Mesendoderm (in vitro differentiated cells): ENCODE measurements at regions not wholly inside any gene's neighbourhood (a gene's known extent, or its start where the extent isn't known, plus 50 kb on each side); places are given as distances from the start of the nearest gene placed in this dataset.
"Not testable (repeated sequence)": the region's sequence is repeated elsewhere in the genome, so short reads cannot be mapped to it uniquely, and the experiment has no call there.

Experiments used
- DNase-seq: peaks from one replicate; pipeline ENCODE4 v3.0.0; 2013
- H2AK5ac ChIP-seq: 2 replicates; pipeline ENCODE4 v1.6.1; 2013; ENCODE audit warnings: low read length, inconsistent platforms
- H2BK120ac ChIP-seq: 2 replicates; pipeline ENCODE4 v1.6.1; 2013; ENCODE audit warnings: low read depth, mild to moderate bottlenecking, low read length, moderate library complexity, mixed read lengths
- H2BK15ac ChIP-seq: replicated peaks from 2 replicates; pipeline ENCODE4 v1.6.1; 2013; ENCODE audit warnings: low read depth, mild to moderate bottlenecking, moderate library complexity
- H2BK5ac ChIP-seq: 2 replicates; pipeline ENCODE4 v1.6.1; 2013; ENCODE audit warnings: low read length, inconsistent platforms
- H3K18ac ChIP-seq: 2 replicates; pipeline ENCODE4 v1.6.1; 2013; ENCODE audit warnings: mild to moderate bottlenecking, low read length, mixed read lengths
- H3K23ac ChIP-seq: one replicate; pipeline ENCODE4 v1.6.1; 2013; ENCODE audit warnings: low read length
- H3K27ac ChIP-seq: 2 replicates; pipeline ENCODE4 v1.5.1; 2013; ENCODE audit warnings: low read depth, mild to moderate bottlenecking, inconsistent platforms, low read length, moderate library complexity
- H3K27me3 ChIP-seq: 2 replicates; pipeline ENCODE4 v1.6.1; 2013; ENCODE audit warnings: low read length, control low read depth, mild to moderate bottlenecking, inconsistent platforms; ENCODE audit not compliant: insufficient read depth, poor library complexity
- H3K36me3 ChIP-seq: 2 replicates; pipeline ENCODE4 v1.6.1; 2013; ENCODE audit warnings: low read length, inconsistent platforms; ENCODE audit not compliant: control insufficient read depth, insufficient read depth
- H3K4ac ChIP-seq: one replicate; pipeline ENCODE4 v1.6.1; 2013; ENCODE audit warnings: low read depth, mild to moderate bottlenecking, low read length, moderate library complexity
- H3K4me1 ChIP-seq: 2 replicates; pipeline ENCODE4 v1.6.1; 2013; ENCODE audit warnings: low read depth, low read length, inconsistent platforms; ENCODE audit not compliant: control insufficient read depth
- H3K4me2 ChIP-seq: 2 replicates; pipeline ENCODE4 v1.6.1; 2013; ENCODE audit warnings: low read length
- H3K4me3 ChIP-seq: 2 replicates; pipeline ENCODE4 v1.5.1; 2013; ENCODE audit warnings: mild to moderate bottlenecking, low read length
- H3K56ac ChIP-seq: one replicate; pipeline ENCODE4 v1.6.1; 2013; ENCODE audit warnings: low read length
- H3K79me1 ChIP-seq: 2 replicates; pipeline ENCODE4 v1.6.1; 2013; ENCODE audit warnings: low read length, inconsistent platforms
- H3K79me2 ChIP-seq: 2 replicates; pipeline ENCODE4 v1.6.1; 2013; ENCODE audit warnings: mild to moderate bottlenecking, low read length; ENCODE audit not compliant: control insufficient read depth, insufficient read depth
- H3K9ac ChIP-seq: 2 replicates; pipeline ENCODE4 v1.6.1; 2013; ENCODE audit warnings: low read length, inconsistent platforms
- H4K5ac ChIP-seq: one replicate; pipeline ENCODE4 v1.6.1; 2013; ENCODE audit warnings: low read length
- H4K8ac ChIP-seq: one replicate; pipeline ENCODE4 v1.6.1; 2013; ENCODE audit warnings: low read depth, mild to moderate bottlenecking, control low read depth, low read length, moderate library complexity
- WGBS: extraction: QIAGEN DNeasy Blood & Tissue Kit; methylation state at CpG from one replicate; pipeline ENCODE4 v1.1.7; 2013; ENCODE audit warnings: low lambda C conversion rate, missing lambda C conversion rate; ENCODE audit not compliant: insufficient coverage; ENCODE audit errors: extremely low coverage; 5-methylcytosine and 5-hydroxymethylcytosine counted together

DNA sequence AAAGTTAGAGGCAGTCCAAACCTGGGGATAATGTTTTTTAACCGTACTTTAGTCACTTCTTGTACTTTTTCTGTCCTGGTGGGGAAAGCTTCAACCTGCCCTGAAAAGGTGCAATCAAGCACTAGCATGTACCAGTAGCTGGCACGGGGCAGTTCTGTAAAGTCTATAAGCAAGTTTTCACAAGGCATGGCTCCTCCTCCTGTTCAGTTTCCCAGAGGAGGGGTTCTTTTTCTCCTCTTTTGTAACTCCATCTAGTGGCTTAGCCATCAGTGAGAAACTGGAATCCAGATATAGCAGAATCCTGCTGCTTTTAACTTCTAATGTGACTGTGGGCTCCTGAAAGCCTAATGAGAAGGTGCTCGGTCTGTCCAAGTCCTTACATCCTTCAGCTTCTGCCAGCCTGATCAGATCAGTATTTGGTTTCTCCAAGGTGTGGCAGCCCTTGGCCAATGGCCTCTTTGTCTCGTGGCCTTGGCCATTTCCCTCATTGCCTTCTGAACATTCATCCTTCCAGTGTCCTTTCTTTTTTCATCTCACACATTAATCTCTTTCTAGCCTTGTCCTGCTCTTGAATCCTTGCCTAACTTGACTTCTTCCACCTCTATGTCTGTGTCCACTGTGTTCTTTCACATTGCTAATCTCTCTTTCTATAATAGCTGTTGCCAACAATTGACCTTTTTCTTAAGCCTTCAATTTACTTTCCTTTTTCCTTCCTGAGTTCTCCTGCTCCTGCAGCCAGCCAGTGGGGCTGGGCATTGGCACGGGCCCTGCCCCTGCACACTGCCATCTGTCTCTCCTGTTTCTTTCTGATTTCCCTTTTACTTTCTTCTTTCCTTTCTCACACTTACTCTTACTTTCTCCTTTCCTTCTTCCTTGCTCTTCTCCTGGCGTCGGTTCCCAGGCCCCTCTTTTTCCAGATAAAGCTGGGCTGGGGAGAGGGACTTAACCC lies 222.0 kb upstream of the SYNCRIP start:
- H3K4me3 ChIP-seq: no peak overlapping the region
- H3K79me2 ChIP-seq: no peaks in the 10 kb centered on the region
- H2BK120ac ChIP-seq: no peak overlapping the region
- no peak overlapping the region for H2BK5ac ChIP-seq
- H3K27me3 ChIP-seq: no peaks in the 10 kb centered on the region
- no peak overlapping the region for H2BK15ac ChIP-seq
- H3K18ac ChIP-seq: no peak overlapping the region
- no CpG with 5 or more reads among the region's 7 CpGs for WGBS
- H4K8ac ChIP-seq: no peak overlapping the region
- peak; percentile 8 for DNase-seq
- peak overlapping the region; percentile 42 for H3K56ac ChIP-seq
- H4K5ac ChIP-seq: no peak overlapping the region
- H3K4me2 ChIP-seq: no peak overlapping the region
- H3K23ac ChIP-seq: no peak overlapping the region
- H3K79me1 ChIP-seq: no peaks in the 10 kb centered on the region
- H3K27ac ChIP-seq: no peak overlapping the region
- H3K4me1 ChIP-seq: peaks cover 2% of the 10 kb centered on the region
- H3K4ac ChIP-seq: no peak overlapping the region
- no peak overlapping the region for H2AK5ac ChIP-seq
- H3K36me3 ChIP-seq: no peaks in the 10 kb centered on the region
- no peak overlapping the region for H3K9ac ChIP-seq

DNA sequence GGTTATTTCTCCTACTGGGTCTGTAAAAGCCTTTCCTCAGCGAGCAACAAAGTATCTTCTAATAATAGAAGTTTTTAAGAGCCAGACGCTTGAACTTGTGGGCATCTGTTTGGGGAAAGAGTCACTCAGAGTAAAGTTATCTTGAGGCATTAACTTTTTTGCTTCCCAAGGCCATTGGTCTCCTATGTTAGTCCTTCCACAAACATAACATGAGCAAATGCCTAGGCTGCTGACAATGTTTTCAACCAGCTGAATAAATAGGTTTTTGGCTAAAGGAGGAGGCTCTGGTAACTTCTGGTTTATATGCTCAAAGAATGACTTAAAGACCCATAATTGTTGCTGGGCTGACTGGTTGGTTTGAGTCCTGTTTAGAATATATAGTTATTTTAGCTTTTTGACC lies 213.5 kb upstream of the SYNCRIP start:
- H4K5ac ChIP-seq: no peak overlapping the region
- H3K9ac ChIP-seq: no peak overlapping the region
- no peak overlapping the region for H3K18ac ChIP-seq
- no CpG with 5 or more reads among the region's 2 CpGs for WGBS
- H3K56ac ChIP-seq: no peak overlapping the region
- H2BK15ac ChIP-seq: no peak overlapping the region
- no peaks in the 10 kb centered on the region for H3K79me1 ChIP-seq
- H3K79me2 ChIP-seq: no peaks in the 10 kb centered on the region
- H3K4me3 ChIP-seq: no peak overlapping the region
- H3K36me3 ChIP-seq: no peaks in the 10 kb centered on the region
- H3K27me3 ChIP-seq: no peaks in the 10 kb centered on the region
- H4K8ac ChIP-seq: no peak overlapping the region
- no peak overlapping the region for H2BK120ac ChIP-seq
- no peak overlapping the region for H3K4me2 ChIP-seq
- no peaks in the 10 kb centered on the region for H3K4me1 ChIP-seq
- H2AK5ac ChIP-seq: no peak overlapping the region
- no peak overlapping the region for H3K27ac ChIP-seq
- H3K4ac ChIP-seq: no peak overlapping the region
- H2BK5ac ChIP-seq: no peak overlapping the region
- H3K23ac ChIP-seq: no peak overlapping the region
- DNase-seq: no peak

DNA sequence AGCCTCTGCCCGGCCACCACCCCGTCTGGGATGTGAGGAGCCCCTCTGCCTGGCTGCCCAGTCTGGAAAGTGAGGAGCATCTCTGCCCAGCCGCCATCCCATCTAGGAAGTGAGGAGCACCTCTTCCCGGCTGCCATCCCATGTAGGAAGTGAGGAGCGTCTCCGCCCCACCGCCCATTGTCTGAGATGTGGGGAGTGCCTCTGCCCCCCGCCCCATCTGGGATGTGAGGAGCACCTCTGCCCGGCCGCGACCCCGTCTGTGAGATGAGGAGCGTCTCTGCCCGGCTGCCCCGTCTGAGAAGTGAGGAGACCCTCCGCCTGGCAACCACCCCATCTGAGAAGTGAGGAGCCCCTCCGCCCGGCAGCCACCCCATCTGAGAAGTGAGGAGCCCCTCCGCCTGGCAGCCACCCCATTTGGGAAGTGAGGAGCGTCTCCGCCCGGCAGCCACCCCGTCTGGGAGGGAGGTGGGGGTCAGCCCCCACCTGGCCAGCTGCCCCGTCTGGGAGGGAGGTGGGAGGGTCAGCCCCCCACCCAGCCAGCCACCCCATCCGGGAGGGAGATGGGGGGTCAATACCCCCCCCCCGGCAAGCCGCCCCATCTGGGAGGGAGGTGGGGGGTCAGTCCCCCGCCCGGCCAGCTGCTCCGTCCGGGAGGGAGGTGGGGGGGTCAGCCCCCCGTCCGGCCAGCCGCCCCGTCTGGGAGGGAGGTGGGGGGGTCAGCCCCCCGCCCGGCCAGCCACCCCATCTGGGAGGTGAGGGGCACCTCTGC lies 195.8 kb upstream of the SYNCRIP start:
- H3K79me2 ChIP-seq, H4K5ac ChIP-seq, H3K56ac ChIP-seq, H4K8ac ChIP-seq, H3K18ac ChIP-seq, H3K4me3 ChIP-seq, H3K4ac ChIP-seq, H3K4me2 ChIP-seq, H3K9ac ChIP-seq, H3K27ac ChIP-seq, H2AK5ac ChIP-seq, H2BK15ac ChIP-seq, H3K27me3 ChIP-seq, H3K23ac ChIP-seq, H2BK120ac ChIP-seq, H3K79me1 ChIP-seq, H2BK5ac ChIP-seq, DNase-seq, H3K36me3 ChIP-seq, H3K4me1 ChIP-seq: not testable (repeated sequence)
- whole genome bisulfite sequencing: no CpG with 5 or more reads among the region's 37 CpGs

- H3K27ac ChIP-seq: no peak overlapping the region
- H2AK5ac ChIP-seq: no peak overlapping the region
- H4K5ac ChIP-seq: no peak overlapping the region
- no peak overlapping the region for H3K4ac ChIP-seq
- no peaks in the 10 kb centered on the region for H3K4me1 ChIP-seq
- no peak overlapping the region for H2BK5ac ChIP-seq
- no peak overlapping the region for H3K18ac ChIP-seq
- no peak overlapping the region for H3K56ac ChIP-seq
- DNase-seq: no peak
- no peak overlapping the region for H2BK120ac ChIP-seq
- H3K4me3 ChIP-seq: no peak overlapping the region
- H4K8ac ChIP-seq: no peak overlapping the region
- no peak overlapping the region for H2BK15ac ChIP-seq
- H3K4me2 ChIP-seq: no peak overlapping the region
- no peaks in the 10 kb centered on the region for H3K36me3 ChIP-seq
- no peaks in the 10 kb centered on the region for H3K79me1 ChIP-seq
- no peaks in the 10 kb centered on the region for H3K27me3 ChIP-seq
- no peaks in the 10 kb centered on the region for H3K79me2 ChIP-seq
- no peak overlapping the region for H3K9ac ChIP-seq
- H3K23ac ChIP-seq: no peak overlapping the region
These were observed 186.3 kb upstream of the SYNCRIP start for GRCh38 chr6:85828973-85829372.

- Histone ChIP-seq H3K18ac (no peak overlapping the region), H3K4me3 (no peak overlapping the region), H2BK15ac (no peak overlapping the region), H3K27me3 (no peaks in the 10 kb centered on the region), H3K79me2 (no peaks in the 10 kb centered on the region), H2BK5ac (no peak overlapping the region), H4K8ac (no peak overlapping the region), H3K27ac (no peak overlapping the region), H3K4me2 (no peak overlapping the region), H3K23ac (no peak overlapping the region), H3K9ac (no peak overlapping the region), H2AK5ac (no peak overlapping the region), H2BK120ac (no peak overlapping the region), H4K5ac (no peak overlapping the region), H3K4me1 (no peaks in the 10 kb centered on the region), H3K36me3 (no peaks in the 10 kb centered on the region), H3K56ac (no peak overlapping the region), H3K4ac (no peak overlapping the region), H3K79me1 (no peaks in the 10 kb centered on the region)
- DNase-seq: no peak
- no CpG with 5 or more reads among the region's 1 CpG for WGBS
These were observed 184.3 kb upstream of the SYNCRIP start for GRCh38 chr6:85826997-85827396.
